HPDE6-E6E7 (cell line): ENCODE measurements at regions not wholly inside any gene's neighbourhood (a gene's known extent, or its start where the extent isn't known, plus 50 kb on each side); places are given as distances from the start of the nearest gene placed in this dataset.
A peak's percentile ranks its signal among the peaks of the same experiment; 100 is the strongest.

Experiments used
- DNase-seq: peaks from one replicate; pipeline ENCODE4 v3.0.0; 2011; ENCODE audit warnings: missing footprints; ENCODE audit errors: extremely low spot score

DNA sequence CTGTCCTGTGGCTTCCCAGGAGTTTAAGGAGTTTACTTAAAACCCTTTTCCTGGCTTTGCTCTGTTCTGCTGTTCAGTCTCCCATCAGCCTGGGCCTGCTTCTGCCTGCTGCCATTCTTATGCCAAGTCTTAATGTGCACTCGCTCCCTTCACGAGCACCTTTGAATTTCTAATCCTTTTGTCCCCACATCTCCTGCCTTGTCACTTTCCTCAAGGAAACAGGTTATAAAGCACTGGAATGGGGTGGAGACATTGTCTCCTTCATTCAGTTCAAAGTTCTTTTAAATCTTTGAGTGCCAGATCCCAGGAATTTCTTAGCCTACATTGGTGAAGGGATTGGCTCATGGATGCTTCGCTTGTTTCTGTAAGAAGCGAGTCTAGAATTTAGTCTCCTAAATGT, 87.2 kb upstream of the LIFR start:
- no peak for DNase-seq

GRCh38 chr5:38645508-38645907, 89.1 kb upstream of the LIFR start:
- no peak for DNase-seq

DNA sequence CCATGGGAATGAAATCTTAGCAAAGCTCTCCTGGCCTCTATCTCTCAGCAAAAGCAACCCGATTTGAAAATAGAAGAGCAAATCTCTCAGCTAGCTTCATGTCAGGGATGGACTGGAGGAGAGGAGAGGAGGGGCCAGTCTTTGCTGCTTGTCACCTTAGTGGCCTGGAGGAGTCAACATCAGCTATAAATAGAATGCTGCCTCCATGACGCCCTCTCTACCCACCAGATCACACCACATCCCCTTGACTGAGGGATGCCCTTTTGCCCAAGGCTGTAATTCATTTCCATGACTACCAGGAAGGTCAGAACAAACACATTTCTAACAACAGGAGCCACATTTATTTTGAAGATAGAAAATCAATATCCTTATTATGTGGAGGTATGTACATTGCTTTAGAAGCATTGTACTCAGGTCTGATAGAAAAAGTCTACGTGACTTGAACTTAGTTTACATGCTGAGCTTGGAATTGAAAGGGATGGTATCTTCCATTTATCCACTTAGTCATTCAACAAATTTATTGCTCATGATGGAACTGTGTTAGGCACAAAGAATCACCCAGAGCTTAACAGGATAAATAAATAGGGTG, 92.4 kb upstream of the LIFR start:
- DNase-seq = no peak

- DNase-seq = no peak
Measured at GRCh38 chr5:38650540-38650939, 94.1 kb upstream of the LIFR start.

DNA sequence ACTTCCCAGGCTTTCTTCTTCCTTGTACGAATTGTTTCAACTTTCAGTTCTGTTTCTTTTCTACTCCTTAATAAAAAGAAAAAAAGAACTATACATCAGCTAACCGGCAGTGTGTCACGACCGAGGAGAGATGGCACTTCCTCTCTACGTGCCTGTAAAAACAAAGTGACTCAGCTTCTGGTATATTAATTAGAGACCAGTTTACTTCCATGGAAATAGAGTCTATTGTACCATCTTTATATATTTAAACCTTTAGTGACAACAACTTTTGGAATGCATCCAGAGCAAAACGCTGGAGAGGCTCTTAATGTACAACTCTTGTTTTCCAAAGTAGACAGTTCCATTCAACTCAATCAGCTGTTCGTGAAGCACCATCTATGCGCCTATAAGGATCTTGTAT, 94.5 kb upstream of the LIFR start:
- DNase-seq = no peak

DNA sequence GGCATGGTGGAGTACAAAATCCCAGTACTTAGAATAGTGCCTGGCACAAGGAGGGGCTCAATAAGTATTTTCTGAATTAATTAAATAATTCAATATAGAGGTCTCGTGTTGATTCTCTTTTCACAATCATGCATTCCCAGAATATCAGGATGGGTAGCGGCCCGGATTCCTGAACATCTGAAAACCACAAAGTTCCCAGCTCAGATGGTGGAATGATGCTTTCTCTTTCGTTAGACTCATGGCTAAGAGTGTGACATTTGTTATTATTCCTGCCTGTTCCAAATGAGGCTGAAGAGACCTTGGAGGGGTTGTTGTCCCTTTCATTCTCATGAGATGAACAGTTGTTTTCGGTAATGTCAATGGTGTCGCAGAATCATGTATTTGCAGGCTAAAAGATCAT, 95.4 kb upstream of the LIFR start:
- DNase-seq = no peak

DNA sequence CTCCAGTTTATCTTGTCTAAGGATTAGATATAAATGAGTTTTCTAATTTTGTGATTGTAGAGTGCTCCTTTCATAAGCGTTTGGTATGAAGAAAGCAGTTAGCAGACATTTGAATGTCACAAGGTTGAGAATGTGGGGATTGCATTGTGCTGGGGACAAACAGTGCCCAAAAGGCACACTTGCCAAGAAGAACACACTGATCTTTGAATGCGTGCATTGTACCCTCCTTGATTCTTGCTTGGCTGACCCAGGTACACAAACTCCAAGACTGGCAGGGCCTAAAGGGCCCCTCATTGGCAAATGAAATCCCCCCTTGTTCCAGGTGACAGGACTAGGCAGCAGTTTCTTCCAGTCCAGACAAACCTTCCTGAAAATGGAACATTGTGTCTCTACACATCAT, 96.9 kb upstream of the LIFR start:
- DNase-seq = no peak

DNA sequence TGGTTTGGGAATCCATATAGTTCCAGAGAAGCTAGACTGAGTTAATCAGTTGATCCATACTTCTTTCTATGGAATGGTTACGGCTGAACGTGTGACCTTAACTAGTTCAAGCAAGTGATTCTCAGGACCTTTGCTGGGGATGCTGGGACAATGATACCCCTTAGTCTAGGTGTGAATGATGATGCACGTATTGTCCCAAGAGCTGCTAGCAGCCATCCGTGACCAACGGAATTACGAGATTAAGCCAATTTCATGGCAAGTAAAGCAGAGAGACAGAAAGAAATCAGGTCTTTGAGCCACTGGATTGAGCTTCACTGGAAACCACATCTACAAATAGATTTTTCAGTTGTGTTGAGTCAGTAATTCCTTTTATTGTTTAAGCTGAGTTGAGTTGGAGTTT, 99.2 kb upstream of the LIFR start:
- DNase-seq = no peak

- no peak for DNase-seq
Measured at GRCh38 chr5:38656568-38656967, 100.1 kb upstream of the LIFR start.

DNA sequence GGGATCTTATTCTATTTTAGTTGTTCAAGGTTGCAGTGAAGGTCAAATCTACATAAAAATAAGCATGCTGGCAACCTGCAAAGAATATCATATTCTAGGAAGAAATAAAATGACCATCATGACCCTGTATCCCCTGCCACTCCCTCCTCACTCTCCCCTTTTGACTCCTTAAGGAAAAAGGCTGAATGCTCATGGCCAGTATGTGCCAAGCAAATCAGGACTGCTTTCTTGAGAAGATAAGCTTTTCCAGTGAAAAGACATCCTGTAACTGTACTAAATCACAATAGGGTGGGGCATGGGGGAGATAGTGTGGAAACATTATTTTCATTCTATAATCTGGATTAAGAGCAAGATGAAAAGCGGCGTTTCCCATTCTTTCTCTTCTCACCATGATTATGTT, 100.6 kb upstream of the LIFR start:
- DNase-seq = no peak

DNA sequence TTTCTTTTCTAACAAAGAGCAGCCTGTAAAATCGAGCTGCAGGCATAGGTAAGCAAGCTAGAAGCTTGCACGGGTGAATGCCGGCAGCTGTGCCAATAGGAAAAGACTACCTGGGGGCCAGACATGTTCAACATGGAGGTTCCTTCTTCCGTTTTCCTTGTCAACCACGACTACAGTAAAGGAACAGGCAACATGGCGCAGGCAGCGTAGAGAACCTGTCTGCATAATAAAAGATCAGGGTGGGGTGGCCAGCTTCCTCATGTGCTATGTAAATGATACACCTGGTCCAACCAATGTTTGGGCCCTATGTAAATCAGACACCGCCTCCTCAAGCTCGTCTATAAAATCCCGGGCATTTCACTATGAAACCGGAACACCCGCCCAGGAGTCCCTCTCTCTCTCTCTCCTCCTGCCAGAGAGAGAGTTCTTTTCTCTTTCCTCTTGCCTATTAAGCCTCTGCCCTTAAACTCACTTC, 103.8 kb upstream of the LIFR start:
- DNase-seq = no peak

DNA sequence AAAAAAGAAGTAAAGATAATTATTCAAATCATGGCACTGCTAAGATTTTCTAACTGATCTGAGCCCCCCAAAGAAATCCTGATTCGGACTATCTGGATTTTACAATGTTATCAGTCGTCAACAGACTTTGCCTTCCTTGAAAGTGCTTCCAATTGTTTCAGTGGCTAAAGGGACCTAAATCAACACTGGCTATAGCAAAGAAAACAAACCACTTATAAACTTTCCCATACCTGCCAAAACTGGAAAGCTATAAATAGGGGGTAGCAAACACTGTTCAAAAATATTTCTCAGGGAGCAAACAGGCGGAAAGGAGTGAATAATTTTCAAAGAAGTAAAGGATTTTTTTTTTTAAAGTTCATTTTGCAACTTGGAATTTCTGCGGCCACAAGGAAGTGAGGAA, 105.6 kb upstream of the LIFR start:
- DNase-seq = no peak

DNA sequence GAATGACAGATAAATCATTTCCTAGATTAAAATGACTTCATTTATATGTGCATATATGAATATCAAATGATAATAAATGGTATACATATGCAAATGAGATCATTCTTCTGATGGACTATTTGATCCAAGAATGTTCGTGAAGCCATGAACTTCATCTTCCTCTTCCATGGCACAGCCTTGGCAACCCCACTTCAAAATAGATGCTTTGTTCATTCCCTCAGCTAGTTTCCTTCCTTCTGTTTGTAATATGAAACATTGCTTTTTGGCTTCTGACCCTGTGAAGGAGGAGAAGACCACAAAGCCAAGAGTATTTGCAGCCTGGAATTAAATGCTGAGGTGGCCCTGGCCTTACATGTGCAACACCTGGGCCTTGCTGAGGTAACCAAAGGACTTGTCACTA, 106.8 kb upstream of the LIFR start:
- no peak for DNase-seq

- peak; percentile 28 for DNase-seq
Measured at GRCh38 chr5:38666668-38667498, 110.4 kb upstream of the LIFR start.

DNA sequence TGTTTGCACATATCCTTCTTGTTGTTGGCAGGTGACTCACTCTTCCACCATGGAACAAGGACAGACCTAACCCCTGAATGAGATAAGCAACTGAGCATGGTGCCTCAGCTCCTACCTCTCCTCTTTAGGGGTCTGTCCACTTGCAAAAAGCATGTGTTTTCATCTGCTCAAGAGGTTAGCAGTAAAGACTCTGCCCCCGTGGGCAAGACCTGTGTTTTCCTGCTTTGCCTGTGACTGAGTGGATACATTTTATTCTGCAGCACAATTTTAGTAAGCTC, 111.0 kb upstream of the LIFR start:
- DNase-seq = no peak

DNA sequence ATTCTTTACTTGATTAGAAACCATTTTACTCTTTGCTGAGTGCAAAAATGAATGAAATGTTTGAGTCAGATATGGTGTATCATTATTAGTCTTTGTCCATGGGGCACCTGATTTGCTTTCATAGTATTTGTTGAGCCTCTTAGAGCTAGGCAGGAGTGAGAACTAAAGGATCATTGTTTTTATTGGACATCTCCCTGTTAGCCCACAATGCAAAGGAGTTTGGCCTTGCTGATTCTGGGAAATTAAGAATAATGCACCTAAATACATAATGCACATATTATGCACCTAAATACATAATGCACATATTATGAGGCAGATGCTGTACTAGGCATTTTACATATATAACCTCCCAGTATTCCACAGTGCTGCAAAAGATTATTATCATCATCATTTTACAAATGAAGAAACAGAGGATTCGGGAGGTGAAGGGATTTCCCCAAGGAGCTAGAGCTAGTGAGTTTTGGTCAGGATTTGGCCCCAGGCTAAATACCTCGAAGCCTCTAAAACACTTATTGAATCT, 113.0 kb upstream of the LIFR start:
- no peak for DNase-seq

- DNase-seq = no peak
Measured at GRCh38 chr5:38670066-38670465, 113.6 kb upstream of the LIFR start.

- no peak for DNase-seq
Measured at GRCh38 chr5:38670878-38671277, 114.4 kb upstream of the LIFR start.

DNA sequence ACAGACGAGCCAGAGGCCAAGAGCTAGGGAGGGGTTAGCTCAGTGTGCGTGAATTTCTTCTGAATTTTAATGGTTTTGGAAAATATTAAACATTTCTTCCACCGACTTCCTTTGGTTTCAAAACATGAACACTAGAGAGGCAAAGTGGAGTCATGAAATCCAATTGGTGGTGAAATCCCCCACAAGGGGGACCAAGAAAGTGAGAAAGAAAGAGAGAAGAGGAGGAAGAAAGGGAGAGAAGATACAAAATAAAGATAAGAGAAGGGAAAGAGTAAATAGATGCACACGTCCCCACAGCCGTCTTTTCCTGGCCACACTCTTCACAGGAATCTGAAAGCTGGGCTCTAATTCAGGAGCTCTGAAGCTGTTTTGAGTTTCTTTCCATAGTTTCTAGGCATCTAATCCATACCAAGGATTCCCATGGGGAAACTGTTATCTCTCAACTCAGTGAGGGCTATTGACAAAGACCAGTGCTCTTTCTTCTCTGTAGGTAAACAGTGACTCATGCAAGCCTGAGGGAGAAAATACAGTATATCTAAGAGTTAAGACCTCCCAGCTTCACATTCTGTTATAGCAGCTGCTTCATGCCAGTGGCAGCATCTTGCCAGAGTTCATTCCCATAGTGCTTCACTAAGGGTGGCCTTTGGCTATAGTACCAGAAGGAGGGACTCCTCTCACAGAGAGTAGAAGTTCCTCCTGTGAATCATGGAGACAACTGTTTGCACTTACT, 115.8 kb upstream of the LIFR start:
- DNase-seq = no peak

DNA sequence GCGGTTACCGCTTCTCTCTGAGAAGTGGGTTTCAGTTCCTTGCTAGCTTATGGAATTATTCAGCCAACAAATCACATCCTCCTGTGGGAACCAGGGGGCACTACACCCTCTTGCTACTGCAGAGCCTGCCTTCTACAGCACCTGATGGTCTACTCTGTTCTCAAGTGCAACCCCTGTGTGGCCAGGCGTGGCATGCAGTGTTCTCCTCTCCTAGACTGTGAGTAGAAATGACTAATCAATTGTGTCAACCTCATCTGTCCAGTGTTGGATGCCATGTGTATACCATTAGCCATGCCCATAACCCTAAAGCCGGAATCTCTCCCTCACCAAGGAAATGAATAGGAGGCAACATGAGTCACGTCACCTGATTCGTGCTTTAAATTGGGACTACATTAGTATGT, 117.2 kb upstream of the LIFR start:
- no peak for DNase-seq

GRCh38 chr5:38675443-38675842, 119.0 kb upstream of the LIFR start:
- no peak for DNase-seq

GRCh38 chr5:38677636-38678035, 121.2 kb upstream of the LIFR start:
- no peak for DNase-seq

- DNase-seq = no peak
Measured at GRCh38 chr5:38678076-38678475, 121.6 kb upstream of the LIFR start.
